HAP-1 (cell line): ENCODE measurements at regions not wholly inside any gene's neighbourhood (a gene's known extent, or its start where the extent isn't known, plus 50 kb on each side); places are given as distances from the start of the nearest gene placed in this dataset.

Source experiments
- DNase-seq, 2 experiments: peaks; one replicate each; pipeline ENCODE4 v3.0.0-alpha.2; 2016 to 2020; ENCODE audit warnings: low spot score in 2 of 2
- H3K27me3 ChIP-seq: fragments of 250-450 bp; sonication (Bioruptor Pico); 2 replicates; pipeline ENCODE4 v1.5.1; 2020; ENCODE audit warnings: low read depth, mild to moderate bottlenecking, moderate library complexity
- H3K36me3 ChIP-seq: fragments of 250-450 bp; sonication (Bioruptor Pico); replicated peaks from 2 replicates; pipeline ENCODE4 v1.5.1; 2020; ENCODE audit warnings: mild to moderate bottlenecking
- H3K4me1 ChIP-seq: fragments of 250-450 bp; sonication (Bioruptor Pico); 2 replicates; pipeline ENCODE4 v1.5.1; 2020; ENCODE audit warnings: mild to moderate bottlenecking
- H3K4me3 ChIP-seq: fragments of 250-450 bp; sonication (Bioruptor Pico); 2 replicates; pipeline ENCODE4 v1.5.1; 2020; ENCODE audit warnings: mild to moderate bottlenecking, moderate library complexity
- H3K9me3 ChIP-seq: fragments of 250-450 bp; sonication (Bioruptor Pico); 2 replicates; pipeline ENCODE4 v1.5.1; 2020; ENCODE audit warnings: mild to moderate bottlenecking, moderate library complexity
- in situ Hi-C: fragments of 300-500 bp; cut with MboI; formaldehyde crosslinking; loops from 3 replicates; pipeline ENCODE4 v1.14.3; 2020; ENCODE audit warnings: low sequenced_read_pairs, inconsistent platforms, mixed read lengths

DNA sequence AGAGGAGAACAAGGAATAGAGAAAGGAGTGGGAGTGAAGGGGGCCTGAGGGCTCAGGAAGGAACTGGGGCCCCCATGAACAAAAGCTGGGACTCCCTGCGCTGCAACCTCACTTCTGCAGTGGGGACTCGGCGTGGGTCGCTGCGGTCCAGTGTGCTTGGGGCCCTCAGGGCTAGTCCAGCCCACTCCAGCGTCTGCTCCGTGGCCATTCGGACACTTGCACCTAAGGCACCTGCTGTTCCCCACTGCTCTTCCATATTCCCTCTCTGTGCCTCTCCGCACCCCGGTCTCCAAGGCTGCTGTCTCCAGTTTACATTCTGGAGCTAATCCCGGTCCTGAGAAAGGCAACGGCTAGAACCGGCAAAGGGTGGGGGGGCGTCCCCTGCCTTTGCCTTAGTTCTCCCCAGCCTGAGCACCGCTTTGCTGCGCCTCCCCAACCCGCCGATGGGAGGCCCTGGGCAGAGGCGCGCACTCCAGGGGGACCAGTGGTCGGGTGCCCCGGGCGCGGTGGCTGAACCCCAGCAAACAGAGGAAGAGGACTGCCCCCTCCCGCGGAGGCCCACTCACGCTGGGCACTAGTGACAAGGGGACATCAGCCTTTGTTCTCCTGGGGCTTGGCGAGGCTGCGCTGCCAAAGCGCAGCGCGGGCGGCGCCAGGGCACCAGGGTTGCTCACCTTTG is 327.7 kb upstream of the F9 start:
- Histone ChIP-seq H3K4me3 (no peak overlapping the region), H3K36me3 (no peaks in the 10 kb centered on the region), H3K27me3 (peaks cover 17% of the 10 kb centered on the region), H3K9me3 (no peaks in the 10 kb centered on the region), H3K4me1 (no peaks in the 10 kb centered on the region; the same call in 1 of the 2 replicates)
- DNase-seq, result no peak
- in situ Hi-C loops, result no loop called here

DNA sequence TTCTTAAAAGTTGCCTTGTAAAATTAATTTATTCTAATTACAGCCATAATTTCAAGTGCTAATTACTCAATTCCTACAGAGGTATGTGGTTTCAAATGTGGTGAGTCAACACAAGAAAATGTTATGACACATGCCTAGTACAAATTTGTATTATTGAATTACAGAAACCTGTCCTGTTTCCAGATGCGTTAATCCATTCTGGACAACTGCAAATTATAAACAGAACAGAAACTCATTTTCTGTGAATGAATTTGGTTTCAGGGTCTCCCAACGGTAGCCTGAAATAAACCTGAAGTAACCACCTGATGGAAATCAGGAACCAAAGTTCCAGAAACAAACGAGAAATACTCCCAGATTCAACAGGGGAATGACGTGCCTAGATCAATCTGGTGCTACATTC is 328.6 kb upstream of the F9 start:
- Histone ChIP-seq H3K4me3 (no peak overlapping the region), H3K27me3 (peaks cover 17% of the 10 kb centered on the region), H3K4me1 (no peaks in the 10 kb centered on the region; the same call in 1 of the 2 replicates), H3K9me3 (no peaks in the 10 kb centered on the region), H3K36me3 (no peaks in the 10 kb centered on the region)
- in situ Hi-C loops, result no loop called here
- DNase-seq, result no peak

DNA sequence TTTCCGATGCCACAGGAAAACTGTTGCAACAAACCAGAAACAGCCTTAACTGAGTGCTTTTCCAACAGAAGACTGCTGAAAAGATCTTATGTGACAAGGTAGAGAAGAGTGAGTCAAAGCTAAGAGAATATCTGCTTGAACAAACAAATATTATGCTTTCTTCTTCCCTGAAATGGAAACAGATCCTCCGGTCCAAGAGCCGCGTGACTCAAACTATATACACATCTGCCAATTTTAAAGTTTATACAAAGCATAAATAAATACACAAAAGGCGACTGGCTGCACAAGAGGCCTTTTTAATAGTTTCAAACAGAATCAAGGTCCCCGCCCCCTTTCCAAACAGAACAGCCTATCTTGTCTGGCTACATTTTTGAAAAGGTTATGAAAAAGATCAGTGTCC is 329.7 kb upstream of the F9 start:
- in situ Hi-C loops, result no loop called here
- H3K27me3 ChIP-seq, result peaks cover 15% of the 10 kb centered on the region
- H3K4me1 ChIP-seq, result no peaks in the 10 kb centered on the region; the same call in 1 of the 2 replicates
- DNase-seq, result no peak
- H3K4me3 ChIP-seq, result no peak overlapping the region
- no peaks in the 10 kb centered on the region for H3K9me3 ChIP-seq
- H3K36me3 ChIP-seq, result no peaks in the 10 kb centered on the region

DNA sequence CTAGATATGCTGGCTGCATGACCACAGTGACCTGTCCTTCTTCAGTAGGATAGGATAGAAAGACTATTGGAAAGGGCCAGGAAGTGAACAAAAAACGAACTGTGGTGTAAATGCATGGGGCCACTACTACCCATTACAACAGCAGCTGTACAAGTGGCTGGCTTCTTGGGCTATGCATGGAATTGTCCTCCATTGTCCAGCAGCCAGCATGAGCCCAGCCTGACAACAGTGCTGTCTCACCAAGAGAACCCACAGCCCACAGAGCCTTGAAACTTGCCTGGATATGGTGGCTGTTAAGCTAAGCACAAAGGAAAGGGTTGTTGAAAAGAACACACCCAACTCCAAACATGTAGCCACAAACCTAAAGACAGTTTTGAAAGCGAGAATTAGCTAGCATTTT is 330.2 kb upstream of the F9 start:
- no peak for DNase-seq
- H3K4me1 ChIP-seq, result no peaks in the 10 kb centered on the region; the same call in 1 of the 2 replicates
- H3K27me3 ChIP-seq, result peaks cover 15% of the 10 kb centered on the region
- H3K9me3 ChIP-seq, result no peaks in the 10 kb centered on the region
- in situ Hi-C loops, result no loop called here
- H3K36me3 ChIP-seq, result no peaks in the 10 kb centered on the region
- no peak overlapping the region for H3K4me3 ChIP-seq

DNA sequence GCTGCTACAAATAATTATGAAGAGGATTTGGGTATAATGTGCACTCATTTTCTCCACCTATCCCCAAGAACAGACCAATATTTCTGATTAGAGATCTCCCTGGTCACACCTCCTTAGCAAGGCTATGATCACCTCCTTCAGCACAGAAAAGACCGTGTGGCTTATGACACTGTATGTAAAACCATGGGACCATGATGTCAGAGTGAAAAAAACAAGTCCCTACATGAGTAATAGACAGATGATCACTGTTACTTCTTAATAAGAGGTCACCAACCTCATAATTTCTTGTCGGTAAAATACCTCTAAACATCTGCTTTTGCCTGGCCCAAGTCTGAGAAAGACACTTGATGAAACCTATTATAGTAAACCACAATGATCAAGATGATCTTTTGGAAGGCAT is 330.6 kb upstream of the F9 start:
- Histone ChIP-seq H3K9me3 (no peaks in the 10 kb centered on the region), H3K4me1 (no peaks in the 10 kb centered on the region; the same call in 1 of the 2 replicates), H3K4me3 (no peak overlapping the region), H3K27me3 (peaks cover 16% of the 10 kb centered on the region), H3K36me3 (no peaks in the 10 kb centered on the region)
- in situ Hi-C loops, result no loop called here
- no peak for DNase-seq

DNA sequence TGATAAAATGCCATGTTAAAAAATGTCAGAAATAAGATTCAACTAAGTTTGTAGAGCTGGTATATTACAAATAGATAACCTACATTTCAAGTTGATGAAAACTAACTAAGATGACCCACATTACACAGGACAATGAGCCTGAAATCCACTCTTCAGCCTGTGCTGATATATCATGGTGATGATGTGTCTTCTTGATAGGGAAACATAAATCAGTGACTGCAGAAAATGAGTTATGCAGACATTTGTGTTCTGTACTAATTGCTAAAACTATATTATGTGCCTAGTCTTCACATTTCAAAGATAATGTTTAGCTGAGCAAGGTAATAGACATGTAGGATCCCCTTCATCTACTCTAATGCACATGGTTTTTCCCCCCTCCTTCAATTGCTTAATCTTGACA is 331.6 kb upstream of the F9 start:
- H3K4me3 ChIP-seq, result no peak overlapping the region
- H3K9me3 ChIP-seq, result no peaks in the 10 kb centered on the region
- H3K36me3 ChIP-seq, result no peaks in the 10 kb centered on the region; the same call in 1 of the 2 replicates
- no peaks in the 10 kb centered on the region; the same call in 1 of the 2 replicates for H3K4me1 ChIP-seq
- H3K27me3 ChIP-seq, result peaks cover 13% of the 10 kb centered on the region
- in situ Hi-C loops, result no loop called here
- DNase-seq, result no peak

DNA sequence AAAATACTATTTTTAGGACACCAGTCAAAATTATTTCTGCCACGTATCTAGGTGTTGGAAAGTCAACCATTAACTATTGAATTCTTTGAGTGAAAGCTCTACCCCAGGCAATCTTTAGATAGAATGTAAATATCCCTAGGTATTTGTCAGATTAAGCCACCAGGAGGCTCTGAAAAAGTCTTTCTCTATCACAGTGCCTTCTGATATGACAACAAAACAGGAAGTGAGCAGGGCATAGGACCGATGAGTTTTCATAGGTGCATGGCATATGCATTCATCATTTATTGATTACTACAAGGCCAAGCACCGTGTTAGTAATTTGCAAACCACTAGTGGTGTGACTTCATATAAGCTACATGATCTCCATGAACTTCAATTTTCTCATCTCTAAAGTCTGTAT is 333.6 kb upstream of the F9 start:
- H3K36me3 ChIP-seq, result no peaks in the 10 kb centered on the region; the same call in 1 of the 2 replicates
- no peaks in the 10 kb centered on the region; the same call in 1 of the 2 replicates for H3K4me1 ChIP-seq
- no peaks in the 10 kb centered on the region for H3K9me3 ChIP-seq
- H3K4me3 ChIP-seq, result no peak overlapping the region
- in situ Hi-C loops, result no loop called here
- peaks cover 9% of the 10 kb centered on the region for H3K27me3 ChIP-seq
- no peak for DNase-seq

DNA sequence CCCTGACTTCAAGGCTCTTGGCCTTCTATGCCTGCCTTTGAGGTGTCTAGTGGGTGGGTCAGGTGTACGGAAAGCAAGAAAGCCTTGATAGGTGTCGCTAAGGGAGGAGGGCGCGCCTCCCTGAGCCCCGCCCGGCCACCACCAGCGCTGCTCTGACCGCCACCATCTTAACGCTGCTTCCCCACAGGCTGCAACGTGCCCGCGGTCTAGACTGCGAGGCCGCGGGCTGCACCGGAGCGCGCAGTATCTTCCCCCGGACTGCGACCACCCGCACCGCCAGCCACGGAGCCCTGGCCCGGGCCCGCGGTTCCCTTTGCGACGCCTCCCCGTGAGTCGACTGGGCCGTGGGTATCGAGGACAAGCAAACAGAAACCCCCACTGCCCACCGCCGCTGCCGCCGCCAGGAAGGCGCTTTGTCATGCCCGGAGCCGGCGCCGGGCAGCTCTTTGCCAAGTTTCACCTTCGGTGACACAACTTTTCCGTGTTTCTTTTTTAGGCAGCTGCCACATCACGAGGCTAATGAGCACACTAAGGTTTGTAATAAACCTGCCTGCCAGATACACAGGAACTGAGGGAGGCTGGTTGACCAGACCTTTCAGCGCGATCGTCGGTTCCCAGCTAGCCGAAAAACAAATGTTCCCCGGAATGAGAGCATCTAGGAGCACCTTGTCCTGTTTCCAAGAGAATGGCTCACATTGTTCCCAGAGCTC is 335.8 kb upstream of the F9 start:
- H3K4me1 ChIP-seq, result no peaks in the 10 kb centered on the region; the same call in 1 of the 2 replicates
- peaks cover 9% of the 10 kb centered on the region for H3K27me3 ChIP-seq
- in situ Hi-C loops, result no loop called here
- no peaks in the 10 kb centered on the region for H3K9me3 ChIP-seq
- H3K4me3 ChIP-seq, result peak overlapping the region; percentile 26
- no peaks in the 10 kb centered on the region; the same call in 1 of the 2 replicates for H3K36me3 ChIP-seq
- DNase-seq, result peak in 1 of 2 experiments; percentile 36

DNA sequence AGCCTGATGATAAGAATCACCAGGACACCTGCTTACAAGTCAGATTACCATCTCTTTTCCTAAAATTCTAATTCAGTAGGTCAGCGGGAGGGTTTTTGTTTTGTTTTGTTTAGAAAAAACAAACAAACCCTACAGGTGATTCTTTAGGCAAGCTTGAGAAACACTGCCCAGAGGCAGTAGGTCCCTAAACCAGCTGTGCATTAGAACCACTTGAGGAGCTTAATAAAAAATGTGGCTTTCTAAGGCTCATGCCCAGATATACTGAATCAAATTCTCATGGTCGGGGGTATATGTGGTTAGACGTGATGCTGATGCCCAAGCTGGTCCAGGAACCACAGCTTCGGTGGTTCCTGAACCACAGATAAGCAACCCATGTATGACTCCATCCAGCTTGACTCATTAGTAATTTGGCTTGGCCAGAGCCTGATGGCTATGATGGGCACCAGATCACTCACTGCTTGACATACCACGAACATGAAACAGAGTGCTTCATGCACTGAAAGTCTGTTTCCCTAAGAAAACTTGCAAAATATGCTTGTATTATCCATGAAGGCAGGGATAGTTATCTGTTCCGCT is 338.1 kb upstream of the F9 start:
- no peak for DNase-seq
- Histone ChIP-seq H3K4me1 (no peaks in the 10 kb centered on the region; the same call in 1 of the 2 replicates), H3K9me3 (no peaks in the 10 kb centered on the region), H3K27me3 (peaks cover 9% of the 10 kb centered on the region), H3K4me3 (no peak overlapping the region), H3K36me3 (no peaks in the 10 kb centered on the region; the same call in 1 of the 2 replicates)
- in situ Hi-C loops, result no loop called here

DNA sequence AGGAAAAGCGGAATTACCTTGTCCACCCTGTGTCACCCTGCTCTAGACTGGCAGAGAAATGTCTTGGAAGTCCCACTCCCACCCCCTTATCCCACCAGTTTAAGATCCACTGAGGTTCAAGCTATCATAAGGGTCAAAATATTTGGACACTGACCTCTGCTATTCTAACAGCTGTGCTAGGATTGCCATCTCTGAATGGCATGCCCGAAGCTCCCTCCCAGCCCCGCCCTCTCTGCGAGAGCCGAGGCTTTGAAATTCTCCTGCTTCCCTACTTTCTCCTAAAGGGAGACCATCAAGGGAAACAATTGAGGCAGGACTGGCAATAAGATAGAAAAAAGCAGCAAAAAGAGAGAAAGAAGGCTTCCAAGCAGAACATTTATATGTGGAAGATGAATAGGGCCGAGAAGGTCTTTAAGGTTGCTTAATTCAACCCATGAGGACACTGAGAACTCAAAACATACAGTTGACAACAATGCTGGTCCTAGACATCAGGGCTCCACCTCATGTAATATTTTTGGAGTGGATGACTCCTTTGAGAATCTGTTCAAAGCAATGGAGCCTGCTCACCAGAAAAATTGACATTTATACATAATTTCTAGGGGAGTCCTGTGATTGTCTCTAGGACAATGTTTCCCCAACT is 338.7 kb upstream of the F9 start:
- no peaks in the 10 kb centered on the region; the same call in 1 of the 2 replicates for H3K4me1 ChIP-seq
- H3K9me3 ChIP-seq, result no peaks in the 10 kb centered on the region
- H3K4me3 ChIP-seq, result no peak overlapping the region
- H3K36me3 ChIP-seq, result no peaks in the 10 kb centered on the region; the same call in 1 of the 2 replicates
- in situ Hi-C loops, result no loop called here
- H3K27me3 ChIP-seq, result peaks cover 9% of the 10 kb centered on the region
- no peak for DNase-seq

DNA sequence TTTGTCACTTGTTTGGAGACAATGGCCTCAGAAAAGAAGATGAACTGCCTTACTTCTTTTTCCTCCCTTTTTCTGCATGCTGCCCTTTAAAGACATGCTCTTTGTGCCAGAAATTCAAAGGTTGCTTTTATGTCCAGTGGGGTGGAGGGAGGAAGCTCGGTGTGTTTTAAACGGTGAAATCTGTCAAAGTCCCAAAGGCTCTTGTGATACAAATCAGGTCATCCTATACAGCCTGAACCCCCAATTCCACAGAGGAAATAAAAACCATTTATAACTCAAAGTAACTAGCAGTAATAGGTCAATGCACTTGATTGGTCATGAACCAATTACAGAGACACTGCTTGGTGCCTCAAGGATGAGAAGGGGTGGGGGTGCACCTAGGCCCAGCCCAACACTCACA is 339.3 kb upstream of the F9 start:
- Histone ChIP-seq H3K4me3 (no peak overlapping the region), H3K9me3 (no peaks in the 10 kb centered on the region), H3K36me3 (no peaks in the 10 kb centered on the region; the same call in 1 of the 2 replicates), H3K27me3 (peaks cover 9% of the 10 kb centered on the region), H3K4me1 (no peaks in the 10 kb centered on the region; the same call in 1 of the 2 replicates)
- in situ Hi-C loops, result no loop called here
- no peak for DNase-seq

DNA sequence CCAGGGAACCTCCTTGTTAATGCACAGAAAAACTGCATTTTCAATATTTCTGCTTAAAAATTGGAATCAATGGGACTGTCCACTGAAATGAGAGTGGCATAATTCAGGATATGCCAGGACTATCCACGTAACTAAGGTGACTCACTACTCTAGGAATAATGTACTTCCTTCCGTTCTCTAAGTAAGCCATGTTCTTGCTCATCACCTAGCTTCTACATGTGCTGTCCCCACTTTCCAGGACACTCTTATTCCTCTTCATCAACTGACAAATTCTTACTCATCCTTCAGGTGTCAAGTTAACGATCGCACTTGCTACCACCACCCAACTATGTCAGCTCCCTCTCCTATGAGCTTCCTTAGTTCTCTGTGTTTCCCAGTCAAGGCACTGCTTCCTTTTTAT is 342.8 kb upstream of the F9 start:
- no peak overlapping the region for H3K4me3 ChIP-seq
- H3K4me1 ChIP-seq, result no peaks in the 10 kb centered on the region; the same call in 1 of the 2 replicates
- no peaks in the 10 kb centered on the region for H3K9me3 ChIP-seq
- in situ Hi-C loops, result no loop called here
- H3K27me3 ChIP-seq, result no peaks in the 10 kb centered on the region
- DNase-seq, result no peak
- H3K36me3 ChIP-seq, result no peaks in the 10 kb centered on the region

DNA sequence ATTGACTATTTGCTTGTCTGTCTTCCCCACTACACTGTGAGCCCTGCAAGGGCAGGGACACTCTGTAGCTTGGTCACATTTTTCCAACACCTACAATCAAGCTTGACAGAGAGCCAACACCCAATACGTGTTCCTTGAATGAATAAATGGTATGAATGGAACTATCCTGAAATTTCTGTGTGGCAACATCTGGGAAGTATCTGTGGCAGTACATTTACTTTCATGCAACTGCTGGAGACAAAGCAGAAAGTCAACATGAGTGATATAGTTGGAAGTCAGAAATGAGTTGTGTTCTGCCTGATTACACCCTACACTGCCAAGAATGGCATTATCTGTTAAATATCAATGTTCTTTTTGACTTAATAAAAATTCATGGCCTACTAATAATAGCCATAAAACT is 343.5 kb upstream of the F9 start:
- DNase-seq, result no peak
- no peaks in the 10 kb centered on the region for H3K9me3 ChIP-seq
- H3K4me1 ChIP-seq, result no peaks in the 10 kb centered on the region; the same call in 1 of the 2 replicates
- H3K4me3 ChIP-seq, result no peak overlapping the region
- in situ Hi-C loops, result no loop called here
- no peaks in the 10 kb centered on the region for H3K36me3 ChIP-seq
- no peaks in the 10 kb centered on the region for H3K27me3 ChIP-seq
